MV-4-11 (cell line): ENCODE measurements at regions not wholly inside any gene's neighbourhood (a gene's known extent, or its start where the extent isn't known, plus 50 kb on each side); places are given as distances from the start of the nearest gene placed in this dataset.

Experiments used
- DNase-seq: peaks from one replicate; lab custom pipeline; 2025; lab: John Stamatoyannopoulos, UW

DNA sequence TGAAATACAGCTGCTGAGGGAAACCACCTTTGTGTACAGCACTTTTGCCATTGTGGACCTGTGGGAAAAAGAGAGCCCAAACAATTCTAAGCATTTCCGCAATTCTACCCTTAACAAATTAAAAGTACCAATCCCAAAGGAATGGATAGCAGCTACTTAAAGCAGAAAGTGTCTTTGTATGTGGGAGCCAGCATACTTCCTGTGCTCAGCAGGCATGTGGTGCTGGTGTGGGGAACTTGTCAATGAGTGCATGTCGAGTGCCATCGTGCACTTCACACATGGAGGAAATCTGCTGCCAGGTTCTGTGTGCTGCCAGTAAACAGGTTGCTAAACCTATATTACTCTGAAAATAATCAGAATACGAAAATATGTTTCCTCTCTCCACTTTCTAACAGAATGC, 399.0 kb downstream of the LRRC70 start:
- no peak for DNase-seq

GRCh38 chr5:62974623-62975022, 396.0 kb downstream of the LRRC70 start:
- DNase-seq = no peak

DNA sequence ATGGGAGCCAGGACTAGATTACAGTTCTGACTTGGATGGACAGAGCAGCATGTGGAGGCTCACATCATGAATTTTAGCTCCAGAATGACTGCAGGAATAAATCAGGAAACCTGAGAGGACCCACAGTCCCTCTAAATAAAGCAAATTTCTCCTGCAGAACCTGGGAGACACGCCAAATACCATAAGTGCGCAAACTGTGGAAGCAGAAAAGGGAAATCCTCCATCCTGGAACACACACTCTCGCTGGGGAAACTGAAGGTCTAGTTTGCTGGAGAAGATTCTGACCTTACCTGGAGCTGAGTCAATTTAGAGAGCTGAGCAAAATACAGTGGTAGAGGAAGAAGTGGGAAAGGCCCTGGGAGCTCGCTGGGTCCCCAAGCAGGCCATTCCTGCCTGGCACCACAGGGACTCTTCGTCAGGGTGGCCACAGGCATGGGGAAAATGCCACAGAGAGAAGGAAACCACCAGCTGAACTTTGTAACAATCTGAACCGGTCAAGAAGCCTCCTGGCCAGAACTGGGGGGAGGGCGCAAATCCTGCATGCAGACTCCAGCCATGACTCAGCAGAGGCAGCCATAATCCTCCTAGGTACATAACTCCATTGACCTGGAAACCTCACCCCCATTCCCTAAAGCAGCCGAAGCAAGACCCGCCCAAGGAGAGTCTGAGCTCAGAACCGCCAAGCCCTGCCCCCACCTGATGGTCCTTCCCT, 390.9 kb downstream of the LRRC70 start:
- DNase-seq = no peak

DNA sequence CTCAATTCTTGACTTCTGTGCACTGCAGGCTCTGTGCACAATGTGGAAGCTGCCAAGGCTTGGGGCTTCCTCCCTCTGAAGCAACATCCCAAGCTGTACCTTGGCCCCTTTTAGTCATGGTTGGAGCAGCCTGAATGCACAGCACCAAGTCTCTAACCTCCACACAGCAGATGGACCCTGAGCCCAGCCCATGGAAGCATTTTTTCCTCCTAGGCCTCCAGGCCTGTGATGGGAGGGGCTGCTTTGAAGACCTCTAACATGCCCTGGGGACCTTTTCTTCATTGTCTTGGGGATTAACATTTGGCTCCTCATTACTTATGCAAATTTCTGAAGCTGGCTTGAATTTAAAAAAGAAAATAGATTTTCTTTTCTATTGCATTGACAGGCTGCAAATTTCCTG, 385.8 kb downstream of the LRRC70 start:
- DNase-seq = no peak

DNA sequence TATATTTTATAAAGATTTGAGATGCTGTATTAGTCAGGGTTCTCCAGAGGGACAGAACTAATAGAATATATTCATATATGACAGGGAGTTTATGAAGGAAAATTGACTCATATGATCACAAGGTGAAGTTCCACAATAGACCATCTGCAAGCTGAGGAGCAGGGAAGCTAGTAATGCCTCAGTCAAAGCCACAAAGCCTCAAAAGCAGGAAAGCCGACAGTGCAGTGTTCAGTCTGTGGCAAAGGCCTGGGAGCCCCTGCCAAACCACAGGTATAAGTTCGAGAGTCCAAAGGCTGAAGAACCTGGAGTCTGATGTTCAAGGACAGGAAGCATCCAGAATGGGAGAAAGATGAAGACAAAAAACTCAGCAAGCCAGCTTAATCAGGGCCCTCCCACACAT, 382.2 kb downstream of the LRRC70 start:
- DNase-seq = no peak

DNA sequence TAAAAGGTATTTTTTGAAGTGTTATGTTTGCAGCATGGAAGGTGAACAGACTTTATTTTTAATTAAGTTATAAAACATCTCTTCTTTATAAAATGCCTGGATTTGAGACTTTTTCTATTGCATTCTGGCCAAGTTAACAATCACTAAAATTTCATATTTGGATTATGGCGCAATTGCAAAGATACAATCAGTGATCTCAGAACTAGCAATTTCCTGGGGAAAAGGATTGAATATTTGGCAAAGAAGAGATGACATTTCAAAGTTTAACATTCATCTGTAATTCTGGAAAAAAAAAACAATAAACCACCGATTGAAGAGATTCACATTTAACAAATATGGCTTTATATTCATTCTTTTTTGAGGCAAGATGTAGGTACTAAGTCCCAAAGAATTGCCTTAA, 378.0 kb downstream of the LRRC70 start:
- DNase-seq = no peak

- no peak for DNase-seq
Measured at GRCh38 chr5:62954578-62954977, 376.0 kb downstream of the LRRC70 start.

- DNase-seq = peak; percentile 6
Measured at GRCh38 chr5:62948301-62948700, 369.7 kb downstream of the LRRC70 start.

GRCh38 chr5:62942384-62942783, 363.8 kb downstream of the LRRC70 start:
- no peak for DNase-seq

- DNase-seq = no peak
Measured at GRCh38 chr5:62938927-62939326, 360.3 kb downstream of the LRRC70 start.

GRCh38 chr5:62937661-62938558, 359.3 kb downstream of the LRRC70 start:
- no peak for DNase-seq

- DNase-seq = no peak
Measured at GRCh38 chr5:62935660-62936059, 357.0 kb downstream of the LRRC70 start.

DNA sequence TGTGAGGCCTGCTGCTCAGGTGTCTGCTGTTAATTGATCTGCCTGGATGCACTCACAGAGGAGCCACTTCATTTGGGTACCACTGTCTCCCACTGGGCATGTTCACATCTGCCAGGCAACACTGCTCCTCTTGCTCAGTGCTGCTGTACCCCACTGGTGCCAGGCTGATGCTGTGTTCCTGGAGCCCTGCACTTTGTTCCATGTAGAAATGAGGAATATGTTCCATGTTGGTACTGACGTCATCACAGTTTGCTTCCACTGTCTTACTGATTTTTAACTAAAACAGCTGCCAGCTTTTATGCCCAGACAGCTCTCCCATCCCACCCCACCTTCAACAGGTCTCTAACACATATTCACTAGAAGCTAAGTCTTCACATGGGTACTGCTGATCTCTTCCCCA, 355.7 kb downstream of the LRRC70 start:
- no peak for DNase-seq

GRCh38 chr5:62933261-62933660, 354.6 kb downstream of the LRRC70 start:
- DNase-seq = no peak

GRCh38 chr5:62931153-62931950, 352.7 kb downstream of the LRRC70 start:
- DNase-seq = no peak

GRCh38 chr5:62922191-62922590, 343.6 kb downstream of the LRRC70 start:
- no peak for DNase-seq

GRCh38 chr5:62920856-62921255, 342.2 kb downstream of the LRRC70 start:
- DNase-seq = no peak

- DNase-seq = no peak
Measured at GRCh38 chr5:62909326-62909725, 330.7 kb downstream of the LRRC70 start.

DNA sequence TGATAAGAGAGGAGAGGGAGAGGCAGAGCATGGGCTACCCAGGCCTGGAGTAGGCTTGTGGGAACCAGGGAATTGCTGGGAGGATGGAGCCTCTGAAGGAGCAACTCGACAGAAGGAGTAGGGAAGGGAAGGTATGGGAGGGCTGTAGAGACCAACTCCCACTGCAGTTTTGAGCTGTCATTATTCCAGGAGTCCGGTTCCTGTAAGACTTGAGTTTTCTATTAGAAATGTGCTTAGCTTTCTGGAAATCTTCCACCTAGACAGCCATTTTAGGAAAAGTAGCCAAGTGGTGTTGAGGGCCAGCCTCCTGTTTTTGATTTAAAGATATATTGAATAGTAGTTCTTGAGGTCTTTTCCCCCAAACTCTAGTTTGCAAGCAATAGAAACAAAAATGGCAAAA, 323.5 kb downstream of the LRRC70 start:
- no peak for DNase-seq

GRCh38 chr5:62900976-62901375, 322.4 kb downstream of the LRRC70 start:
- DNase-seq = no peak

- no peak for DNase-seq
Measured at GRCh38 chr5:62896121-62896893, 317.7 kb downstream of the LRRC70 start.
